RWPE1 (cell line): ENCODE measurements at regions not wholly inside any gene's neighbourhood (a gene's known extent, or its start where the extent isn't known, plus 50 kb on each side); places are given as distances from the start of the nearest gene placed in this dataset.

Source experiments
- CTCF ChIA-PET: fragments of 350-600 bp; sonication (Branson Sonifier 250); formaldehyde crosslinking; extraction: SDS; loops from one replicate; lab custom pipeline; 2021; lab: Yijun Ruan, JAX
- POLR2A ChIA-PET: fragments of 400-600 bp; formaldehyde crosslinking; extraction: SDS; loops from one replicate; lab custom pipeline; 2020; ENCODE audit warnings: antibody characterized with exemption; ENCODE audit not compliant: low non-redundant PET; lab: Yijun Ruan, JAX
- DNase-seq: peaks from one replicate; pipeline ENCODE4 v3.0.0; 2012; ENCODE audit warnings: low spot score
- H3K27ac ChIP-seq: fragments of 450-650 bp; 2 replicates; pipeline ENCODE4 v1.5.1; 2017
- TF ChIP-seq, protein P1 (sequence below): fragments of 450-650 bp; conservative IDR thresholded peaks from 2 replicates; pipeline ENCODE4 v1.5.1; 2017; ENCODE audit warnings: low read depth, mild to moderate bottlenecking

DNA sequence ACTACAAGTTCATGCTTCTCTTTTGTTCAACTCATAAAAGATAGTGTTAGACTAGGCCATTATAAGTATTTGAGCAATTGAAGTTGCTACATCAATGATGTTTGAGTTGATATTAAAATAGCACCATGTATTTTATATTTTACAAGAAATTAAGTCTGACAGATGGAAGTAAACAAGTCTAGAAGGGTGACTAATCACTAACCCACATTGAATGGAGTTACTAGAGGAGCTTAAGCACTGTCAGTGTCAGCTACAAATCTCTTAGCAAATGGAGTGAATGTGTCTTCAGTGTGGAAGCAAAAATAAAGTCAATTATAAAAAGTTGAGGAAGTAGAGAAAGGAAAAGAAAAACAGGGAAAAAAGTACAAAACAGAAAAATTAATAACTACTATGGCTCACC lies 592.5 kb downstream of the PCDH18 start:
- no peak overlapping the region for H3K27ac ChIP-seq
- TF ChIP-seq, protein P1, sequence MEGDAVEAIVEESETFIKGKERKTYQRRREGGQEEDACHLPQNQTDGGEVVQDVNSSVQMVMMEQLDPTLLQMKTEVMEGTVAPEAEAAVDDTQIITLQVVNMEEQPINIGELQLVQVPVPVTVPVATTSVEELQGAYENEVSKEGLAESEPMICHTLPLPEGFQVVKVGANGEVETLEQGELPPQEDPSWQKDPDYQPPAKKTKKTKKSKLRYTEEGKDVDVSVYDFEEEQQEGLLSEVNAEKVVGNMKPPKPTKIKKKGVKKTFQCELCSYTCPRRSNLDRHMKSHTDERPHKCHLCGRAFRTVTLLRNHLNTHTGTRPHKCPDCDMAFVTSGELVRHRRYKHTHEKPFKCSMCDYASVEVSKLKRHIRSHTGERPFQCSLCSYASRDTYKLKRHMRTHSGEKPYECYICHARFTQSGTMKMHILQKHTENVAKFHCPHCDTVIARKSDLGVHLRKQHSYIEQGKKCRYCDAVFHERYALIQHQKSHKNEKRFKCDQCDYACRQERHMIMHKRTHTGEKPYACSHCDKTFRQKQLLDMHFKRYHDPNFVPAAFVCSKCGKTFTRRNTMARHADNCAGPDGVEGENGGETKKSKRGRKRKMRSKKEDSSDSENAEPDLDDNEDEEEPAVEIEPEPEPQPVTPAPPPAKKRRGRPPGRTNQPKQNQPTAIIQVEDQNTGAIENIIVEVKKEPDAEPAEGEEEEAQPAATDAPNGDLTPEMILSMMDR, result no peak
- CTCF ChIA-PET, result interaction anchor here (0.6 kb wide), 1 partner anchor 460 kb away, joined by 4 read pairs; no protein-coding TSS in a partner anchor
- POLR2A ChIA-PET, result no interaction called here
- DNase-seq, result no peak

DNA sequence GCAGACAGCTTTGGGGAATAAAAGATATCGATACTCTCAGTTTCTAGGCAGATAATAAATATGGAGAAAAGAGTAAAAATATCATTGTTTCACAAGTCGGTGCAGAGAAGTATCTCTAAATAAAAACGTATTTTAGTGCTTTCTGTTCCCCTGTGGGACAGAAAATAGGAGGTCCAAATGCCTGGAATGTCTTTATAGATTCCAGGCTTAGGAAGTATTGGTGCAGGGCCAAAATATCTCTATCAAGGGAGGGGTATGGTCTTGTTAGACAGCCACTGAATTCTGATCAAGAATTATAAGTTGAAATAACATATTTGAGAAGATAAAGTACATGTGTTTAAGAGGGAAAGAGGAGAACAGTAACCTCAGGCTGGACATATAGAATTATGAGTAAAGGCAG lies 596.4 kb downstream of the PCDH18 start:
- ChIA-PET POLR2A (no interaction called here), CTCF (no interaction called here)
- H3K27ac ChIP-seq, result no peak overlapping the region
- TF ChIP-seq, protein P1, result no peak
- DNase-seq, result no peak

DNA sequence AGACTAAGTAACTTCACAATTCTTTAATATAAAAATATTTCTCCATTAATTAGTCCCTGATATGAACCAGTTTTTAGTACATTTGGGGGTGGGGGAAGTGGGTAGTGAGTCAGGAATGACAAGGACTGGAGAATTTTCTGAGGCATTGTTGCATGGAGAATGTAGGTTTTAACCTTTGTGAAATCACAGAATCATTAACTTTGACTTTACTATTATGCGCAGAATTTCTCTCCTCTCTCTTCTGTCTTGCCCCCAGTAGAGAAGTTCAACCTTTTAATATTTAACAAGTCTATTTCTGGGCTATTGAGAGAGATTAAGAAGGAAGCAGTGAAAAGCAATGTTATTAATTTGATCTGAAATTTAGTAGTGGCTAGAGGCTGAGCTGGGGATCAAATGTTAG lies 597.0 kb downstream of the PCDH18 start:
- DNase-seq, result no peak
- no peak overlapping the region for H3K27ac ChIP-seq
- ChIA-PET POLR2A (no interaction called here), CTCF (interaction anchor here (0.8 kb wide), 1 partner anchor 71 kb away, joined by 3 read pairs; no protein-coding TSS in a partner anchor)
- TF ChIP-seq, protein P1, result no peak

DNA sequence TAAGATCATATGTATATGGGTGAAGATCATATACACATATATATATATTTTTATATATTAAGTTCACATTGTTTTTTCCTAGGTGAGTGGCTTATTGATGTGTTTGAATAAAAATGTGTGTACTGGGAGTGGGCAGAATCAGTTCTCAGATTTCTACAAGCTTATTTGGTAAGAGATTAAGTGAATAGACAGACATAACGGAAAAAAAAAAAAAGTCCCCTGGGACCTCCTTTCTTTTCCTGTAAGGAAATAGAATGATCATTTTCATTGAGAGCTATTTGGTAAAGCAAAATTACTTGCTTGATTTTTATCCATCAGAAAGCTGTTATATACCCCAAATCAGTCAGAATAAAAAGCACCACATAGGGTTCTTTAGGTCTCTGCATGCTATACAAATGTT lies 597.7 kb downstream of the PCDH18 start:
- DNase-seq, result no peak
- H3K27ac ChIP-seq, result no peak overlapping the region
- TF ChIP-seq, protein P1, result no peak
- ChIA-PET CTCF (interaction anchor here (0.6 to 0.8 kb wide), 3 partner anchors 17 to 78 kb away, joined by 3 to 4 read pairs (median 3); no protein-coding TSS in a partner anchor), POLR2A (no interaction called here)

DNA sequence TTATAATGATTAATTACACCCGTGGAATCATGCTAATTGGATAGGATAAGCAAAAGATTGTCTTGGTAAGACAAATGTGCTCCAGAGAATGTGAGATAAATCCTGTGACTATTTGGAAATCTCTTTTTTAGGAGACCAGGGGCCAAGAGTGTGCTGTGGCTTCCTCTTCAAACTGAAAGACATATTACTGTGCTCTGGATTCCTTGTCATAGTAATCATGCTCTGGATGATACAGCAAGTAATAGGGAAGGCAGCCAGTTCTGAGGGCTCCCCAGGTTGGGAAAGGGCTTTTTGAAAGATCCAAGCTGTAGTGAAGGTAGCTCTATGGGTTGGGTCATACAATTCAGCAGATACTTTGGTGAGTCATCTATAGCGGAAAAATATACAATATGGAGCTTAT lies 600.5 kb downstream of the PCDH18 start:
- CTCF ChIA-PET, result no interaction called here
- DNase-seq, result no peak

DNA sequence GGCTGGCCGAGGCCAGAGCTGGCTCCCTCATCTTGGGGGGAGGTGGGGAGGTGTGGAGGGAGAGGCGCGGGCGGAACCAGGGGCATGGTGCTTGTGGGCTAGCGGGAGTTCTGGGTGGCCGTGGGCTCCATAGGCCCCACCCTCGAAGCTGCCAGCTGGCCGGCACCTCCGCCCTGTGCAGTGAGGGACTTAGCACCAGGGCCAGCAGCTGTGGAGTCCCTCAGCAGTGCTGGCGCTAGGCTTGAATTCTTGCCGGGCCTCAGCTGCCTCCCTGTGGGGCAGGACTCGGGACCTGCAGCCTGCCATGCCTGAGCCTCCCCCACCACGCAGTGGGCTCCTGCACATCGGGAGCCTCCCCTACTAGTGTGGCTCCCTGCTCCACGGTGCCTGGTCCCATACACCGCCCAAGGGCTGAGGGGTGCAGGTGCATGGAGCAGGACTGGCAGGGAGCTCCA lies 603.3 kb downstream of the PCDH18 start:
- no peak overlapping the region for H3K27ac ChIP-seq
- TF ChIP-seq, protein P1, result no peak
- POLR2A ChIA-PET, result no interaction called here
- CTCF ChIA-PET, result interaction anchor here (0.6 kb wide), 1 partner anchor 76 kb away, joined by 4 read pairs; no protein-coding TSS in a partner anchor
- no peak for DNase-seq

More for the DNA sequence above, 600.5 kb downstream of the PCDH18 start:
- TF ChIP-seq, protein P1, result no peak
- H3K27ac ChIP-seq, result no peak overlapping the region
- POLR2A ChIA-PET, result no interaction called here
